ENCODE measurements at regions not wholly inside any gene's neighbourhood (a gene's known extent, or its start where the extent isn't known, plus 50 kb on each side); places are given as distances from the start of the nearest gene placed in this dataset.

DNA sequence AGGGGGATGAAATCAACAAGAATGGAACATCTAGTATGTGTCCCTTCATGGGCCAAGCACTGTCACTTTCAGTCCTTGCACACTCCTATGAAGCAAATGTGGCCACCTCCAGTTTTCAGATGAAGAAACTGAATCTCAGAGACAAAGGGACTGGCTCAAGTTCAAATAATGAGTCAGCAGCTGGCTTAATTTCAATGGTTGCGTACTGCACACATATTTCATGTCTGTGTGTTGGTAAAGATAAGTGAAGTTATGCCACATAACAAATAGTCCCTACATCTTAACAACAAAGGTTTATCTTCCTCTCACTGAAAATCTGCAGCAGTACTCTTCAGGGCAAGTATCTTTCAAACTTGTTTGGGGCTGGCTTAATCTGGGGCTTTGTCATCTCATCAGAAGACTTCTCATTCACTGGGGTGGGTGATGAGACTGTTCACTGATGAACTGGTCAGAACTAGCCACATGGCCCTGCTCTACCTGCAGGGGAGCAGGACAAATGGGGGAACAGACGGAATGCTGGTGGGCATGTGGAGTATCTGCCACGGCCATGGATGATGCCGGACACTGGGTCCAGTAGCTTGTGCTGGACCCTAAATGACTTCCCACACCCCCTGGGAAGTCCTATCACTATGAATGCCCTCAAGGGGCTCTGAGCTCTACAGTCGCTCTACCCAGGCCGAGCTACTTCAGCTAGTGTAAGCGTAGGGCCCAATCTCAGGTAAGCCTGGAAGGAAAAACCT is 263.2 kb downstream of the CYP26B1 start:
- DNase-seq: no peak

DNA sequence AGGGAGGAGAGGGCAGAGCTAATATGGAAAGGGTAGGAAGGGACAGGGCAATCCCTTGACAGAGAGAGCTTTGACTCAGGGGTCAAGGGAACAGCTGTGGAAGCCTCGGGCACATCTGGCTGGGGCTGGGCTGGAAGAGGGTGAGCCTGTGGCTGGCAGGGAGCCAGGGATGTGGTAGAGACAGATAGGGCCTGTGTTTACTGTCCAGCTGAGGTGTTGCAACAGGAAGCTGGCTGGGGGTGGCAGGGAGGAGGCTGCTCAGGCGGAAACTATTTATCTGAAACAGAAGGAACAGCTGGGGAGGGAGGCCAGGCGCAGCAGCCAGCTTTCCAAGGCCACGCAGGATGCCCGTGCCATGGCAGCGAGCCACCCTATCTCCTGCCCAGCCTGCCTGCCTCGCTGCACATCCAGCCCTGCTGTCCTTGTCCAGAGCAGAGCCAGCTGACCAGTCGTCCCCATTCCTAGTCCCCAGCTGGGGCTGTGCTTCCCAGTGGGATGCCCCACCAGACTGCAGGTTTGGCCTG is 264.7 kb downstream of the CYP26B1 start:
- DNase-seq: no peak

DNA sequence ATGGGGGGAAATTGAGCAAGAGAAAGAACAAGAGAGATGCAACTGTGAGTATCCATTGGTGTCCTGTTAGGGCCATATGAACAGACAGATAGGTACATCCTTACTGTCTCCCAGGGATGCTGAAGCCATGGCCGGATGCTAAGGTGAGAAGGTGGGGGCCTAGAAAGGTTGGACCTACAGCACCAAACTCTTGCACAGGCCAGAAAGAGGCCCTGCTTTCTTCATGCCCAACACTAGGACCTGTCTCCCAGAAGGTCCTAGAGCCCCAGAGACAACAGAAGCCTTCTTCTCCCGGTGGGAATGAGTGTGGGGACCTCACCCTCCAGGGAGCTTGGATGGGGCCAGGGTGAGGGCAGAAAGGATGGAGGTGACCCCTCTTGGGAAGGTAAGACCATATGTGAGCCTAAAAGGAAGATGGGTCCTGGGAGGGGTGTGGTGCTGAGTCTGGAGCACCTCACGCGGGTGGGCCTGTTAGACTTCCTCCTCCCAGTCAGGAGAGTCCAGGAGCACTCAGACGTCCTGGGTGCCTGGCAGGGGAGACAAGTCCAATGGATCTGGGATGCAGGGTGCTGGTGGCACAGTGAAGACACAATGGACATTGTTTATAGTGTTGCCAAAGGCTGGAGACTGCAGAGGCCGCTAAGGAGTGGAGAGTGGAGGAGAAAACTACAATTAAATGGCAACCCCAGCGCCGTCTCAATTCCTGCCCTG is 265.3 kb downstream of the CYP26B1 start:
- no peak for DNase-seq

DNA sequence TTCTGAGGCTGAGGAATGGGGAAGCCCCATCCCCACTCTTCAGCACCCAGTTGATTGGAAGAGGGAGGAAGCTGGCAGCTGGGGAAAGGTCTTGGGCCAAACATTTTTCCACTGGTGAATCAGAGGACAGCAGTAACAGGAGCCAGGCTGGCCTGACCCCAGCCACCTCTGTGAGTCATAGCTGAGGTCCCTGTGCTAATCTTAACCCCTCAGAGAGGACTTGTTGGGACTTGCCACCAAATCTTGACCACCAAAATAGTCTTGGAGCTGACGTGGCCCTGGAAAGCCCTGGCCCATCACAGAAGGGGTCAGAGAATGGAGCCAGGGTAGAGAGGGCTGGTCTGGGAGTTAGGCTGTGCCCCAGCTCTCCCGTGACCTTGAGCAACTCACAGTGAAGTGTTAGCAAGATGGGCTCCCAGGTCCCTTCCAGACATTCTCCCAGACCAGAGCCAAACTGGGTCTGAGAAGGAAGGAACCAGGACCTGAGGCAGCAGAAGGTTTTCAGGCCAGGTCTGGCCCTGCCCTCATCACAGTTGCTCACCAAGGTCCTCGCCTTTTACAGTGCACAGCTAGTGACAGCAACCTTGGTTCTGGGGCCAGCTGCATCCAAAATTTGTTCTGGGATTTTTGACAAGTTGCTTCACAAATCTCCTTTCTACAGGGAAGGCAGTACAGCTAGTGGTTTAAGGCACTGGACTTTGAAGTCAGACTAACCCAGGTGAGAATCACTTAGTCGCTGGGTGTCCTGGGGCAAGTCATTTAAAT is 266.6 kb downstream of the CYP26B1 start:
- no peak for DNase-seq

DNA sequence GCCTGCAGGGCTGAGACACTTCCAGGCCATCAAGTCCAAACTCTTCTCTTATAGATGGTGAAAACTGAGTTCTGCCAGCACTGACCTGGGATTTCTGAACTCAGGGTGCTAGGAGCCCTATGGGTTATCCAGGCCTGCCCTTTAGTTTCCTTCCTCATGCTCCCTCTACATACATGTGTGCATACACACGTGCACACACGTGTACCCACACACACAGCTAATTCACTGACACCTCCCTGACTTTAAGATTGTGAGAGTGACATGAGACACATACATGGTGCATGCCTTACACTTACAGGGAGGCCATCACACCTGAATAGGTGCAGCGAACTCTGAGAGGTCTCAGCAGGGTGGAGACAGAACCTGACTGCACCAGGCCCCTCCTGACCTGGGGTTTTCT is 267.4 kb downstream of the CYP26B1 start:
- no peak for DNase-seq

DNA sequence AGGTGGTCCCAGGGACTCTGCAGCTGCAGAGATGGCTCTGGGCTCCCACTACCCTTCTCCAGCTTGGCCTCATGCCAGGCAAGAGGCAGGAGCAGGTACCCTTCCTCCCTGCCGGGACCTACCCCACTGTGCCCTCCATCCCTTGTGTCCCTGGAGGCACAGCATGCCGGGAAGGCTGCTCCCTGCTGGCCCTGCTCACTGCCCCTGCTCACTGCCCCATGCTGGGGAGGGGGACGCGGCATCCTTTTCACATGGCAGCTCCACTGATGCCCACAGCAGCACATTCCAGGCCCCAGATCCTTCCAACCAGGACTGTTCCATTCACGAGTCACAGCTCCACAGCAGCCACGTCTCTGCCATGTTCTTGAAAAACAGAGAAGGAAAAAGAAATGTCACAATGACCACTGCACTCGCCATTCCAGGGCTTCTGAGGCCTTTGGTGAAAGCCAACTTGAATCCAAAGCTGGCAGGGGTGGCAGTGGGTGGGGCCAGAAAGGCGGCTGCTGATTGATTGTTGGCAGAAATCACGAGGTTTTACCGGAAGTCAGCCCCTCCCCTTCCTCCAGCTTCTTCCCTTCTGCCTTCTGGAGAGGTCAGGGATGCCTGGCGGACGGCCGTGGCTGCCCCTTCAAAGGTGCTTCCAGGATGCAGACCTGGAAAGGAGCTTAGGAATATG is 268.0 kb downstream of the CYP26B1 start:
- DNase-seq: no peak

DNA sequence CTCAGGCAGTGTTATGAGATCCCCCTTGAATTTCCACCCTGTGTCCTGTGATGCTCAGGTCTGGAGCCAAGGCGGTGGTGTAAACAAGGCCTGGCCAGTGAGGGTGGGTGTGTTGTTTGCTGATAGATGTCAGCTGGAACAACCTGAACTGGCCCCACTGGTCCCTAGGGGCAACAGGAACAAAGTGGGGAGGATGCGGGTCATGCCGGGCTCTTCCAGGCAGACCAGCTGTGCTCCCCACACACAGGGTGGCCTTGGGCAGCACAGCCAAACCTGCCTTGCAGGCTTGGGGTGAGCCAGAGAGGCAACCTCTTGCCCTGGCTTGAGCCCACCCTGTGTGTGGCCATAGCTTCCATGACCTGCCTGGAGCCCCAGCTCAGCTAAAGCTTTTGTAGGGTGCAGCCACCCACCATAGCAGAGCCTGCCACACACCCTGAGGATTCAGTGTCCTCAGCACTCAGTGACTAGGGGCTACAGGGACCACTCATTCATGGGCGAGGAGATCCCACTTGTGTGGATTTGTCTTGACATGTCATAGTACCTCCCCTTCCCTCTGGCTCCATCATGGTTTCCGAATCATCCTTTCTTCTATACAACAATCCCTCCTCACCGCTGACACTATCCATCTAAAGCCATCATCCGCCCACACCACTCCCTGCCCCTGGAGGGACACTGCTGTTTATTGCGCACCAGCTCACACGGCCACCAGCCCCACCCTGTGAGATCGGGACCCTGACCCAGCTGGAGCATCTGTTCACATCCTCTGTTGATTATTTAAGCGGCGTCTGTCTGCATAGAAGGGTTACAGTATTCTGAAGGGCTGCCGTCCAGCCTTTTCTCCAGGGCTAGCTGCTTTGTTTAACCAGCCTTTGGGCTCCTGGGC is 268.8 kb downstream of the CYP26B1 start:
- DNase-seq: no peak

DNA sequence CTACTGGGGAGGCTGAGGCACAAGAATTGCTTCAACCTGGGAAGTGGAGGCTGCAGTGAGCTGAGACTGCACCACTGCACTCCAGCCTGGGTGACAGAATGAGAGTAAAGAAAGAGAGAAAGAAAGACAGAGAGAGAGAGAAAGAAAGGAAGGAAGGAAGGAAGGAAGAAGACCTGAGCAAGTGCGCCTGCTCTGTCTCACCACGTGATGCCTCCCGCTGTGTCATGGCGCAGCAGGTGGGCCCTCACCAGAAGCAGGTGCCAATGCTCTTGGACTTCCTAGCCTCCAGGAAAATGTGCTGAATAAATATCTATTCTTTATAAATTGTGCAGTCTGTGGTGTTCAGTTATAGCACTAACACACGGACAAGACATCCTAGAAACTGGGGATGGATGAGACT is 270.0 kb downstream of the CYP26B1 start:
- no peak for DNase-seq

DNA sequence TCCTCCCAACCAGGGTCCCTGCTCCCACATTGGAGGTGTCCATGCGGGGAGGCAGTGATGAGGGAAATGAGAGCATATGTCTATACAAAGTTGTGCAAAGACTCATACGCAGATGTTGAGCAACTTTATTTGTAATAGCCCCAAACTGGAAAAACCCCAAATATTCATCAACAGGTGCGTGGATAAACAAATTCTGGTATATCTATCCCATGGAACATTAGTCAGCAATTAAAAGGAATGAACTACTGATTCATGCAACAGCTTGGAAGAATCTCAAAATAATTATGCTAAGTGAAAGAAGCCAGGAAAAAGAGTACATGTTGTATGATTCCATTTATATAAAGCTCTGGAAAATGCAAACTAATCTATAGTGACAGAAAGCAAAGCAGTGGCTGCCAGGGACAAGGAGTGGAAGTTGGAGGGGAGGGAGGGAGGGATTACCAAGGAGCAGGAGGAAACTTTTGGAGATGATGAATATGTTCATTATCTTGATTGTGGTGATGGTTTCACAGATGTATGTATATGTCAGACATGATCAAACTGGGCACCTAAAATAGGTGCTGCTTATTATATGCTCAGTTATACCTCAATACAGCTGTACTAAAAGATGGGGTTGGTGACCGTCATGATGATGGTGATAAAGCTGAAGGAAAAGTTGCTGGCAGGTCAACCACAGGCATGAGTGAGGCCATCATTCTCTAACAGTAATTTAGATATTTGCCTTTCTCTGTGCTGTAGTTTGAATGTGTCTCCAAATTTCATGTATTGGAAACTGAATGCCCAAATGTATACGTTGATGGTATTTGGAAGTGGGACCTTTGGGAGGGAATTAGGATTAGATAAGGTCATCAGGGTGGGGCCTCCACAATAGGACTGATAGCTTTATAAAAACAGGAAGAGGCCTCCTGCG is 270.9 kb downstream of the CYP26B1 start:
- no peak for DNase-seq

DNA sequence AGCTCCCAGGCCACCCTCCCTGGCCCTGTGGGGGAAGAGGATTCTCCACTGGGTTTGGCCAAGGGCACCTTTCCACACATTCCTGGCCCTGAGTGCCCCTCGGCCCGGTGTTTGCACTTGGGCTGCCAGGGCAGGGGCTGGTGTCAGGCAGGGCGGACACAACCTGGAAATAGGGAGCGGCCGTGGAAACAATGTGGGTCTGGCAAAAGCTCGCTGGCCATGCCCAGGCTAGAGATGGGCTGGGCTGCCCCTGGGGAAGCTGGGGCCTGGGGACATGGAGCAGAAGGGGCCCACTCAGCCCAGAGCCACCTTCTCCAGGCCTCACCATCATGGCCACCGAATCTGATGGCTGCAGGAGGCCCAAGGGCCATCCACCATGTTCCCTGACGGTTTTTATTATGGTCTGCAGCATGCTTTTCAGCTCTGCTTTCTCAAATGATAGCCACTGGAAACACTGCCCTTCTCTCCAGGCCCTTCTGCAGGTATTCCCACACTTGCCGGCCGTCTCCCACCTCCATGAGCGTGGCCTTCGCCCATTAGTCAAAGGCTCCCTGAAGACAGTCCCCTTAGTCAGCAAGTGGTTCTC is 275.1 kb downstream of the CYP26B1 start:
- DNase-seq: no peak

DNA sequence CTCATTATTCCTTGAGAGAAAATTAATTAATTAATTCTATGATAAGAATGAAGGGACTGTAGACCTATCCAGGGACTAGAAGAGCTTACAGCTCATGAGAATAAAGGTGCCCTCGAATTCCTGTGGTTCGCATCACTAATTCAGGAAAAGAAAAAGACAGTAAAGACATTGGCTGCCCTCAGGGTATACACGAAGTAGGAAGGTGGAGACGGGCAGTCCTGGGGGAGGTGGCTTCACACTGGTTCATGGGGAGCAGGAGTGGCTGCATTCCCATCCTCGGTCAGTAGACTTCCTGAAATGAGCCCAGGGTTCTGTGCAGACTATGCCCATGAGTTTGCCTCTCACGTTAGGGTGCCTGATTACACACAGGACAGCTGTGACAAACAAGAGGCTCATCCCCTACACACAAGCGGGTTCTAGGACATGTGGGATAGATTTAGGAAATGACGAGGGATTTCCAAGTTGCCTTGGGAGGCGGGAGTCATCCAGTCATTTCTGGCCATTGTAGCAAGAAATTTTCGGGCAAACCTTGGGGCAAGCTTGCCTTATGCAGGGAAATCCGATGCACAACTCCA is 282.2 kb downstream of the CYP26B1 start:
- DNase-seq: no peak

DNA sequence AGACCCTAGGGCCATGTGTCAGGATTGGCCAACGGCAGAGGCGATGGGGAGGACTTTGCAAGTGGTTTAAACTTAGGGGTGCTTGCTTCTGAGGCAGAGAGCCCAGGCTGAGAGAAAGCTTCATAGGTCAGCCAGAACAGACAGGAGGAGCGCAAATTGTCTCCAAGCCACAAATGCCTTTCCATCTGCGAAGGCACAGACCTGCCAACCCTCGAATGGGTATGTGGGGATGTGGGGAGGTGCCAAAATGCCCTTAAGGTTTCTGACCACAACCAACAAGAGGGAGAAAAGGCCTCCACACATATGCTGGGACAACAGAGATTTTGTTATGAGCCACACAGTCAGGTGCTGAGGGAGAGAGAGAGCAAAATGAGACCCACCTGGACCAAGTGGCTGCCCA is 283.6 kb downstream of the CYP26B1 start:
- DNase-seq: no peak

DNA sequence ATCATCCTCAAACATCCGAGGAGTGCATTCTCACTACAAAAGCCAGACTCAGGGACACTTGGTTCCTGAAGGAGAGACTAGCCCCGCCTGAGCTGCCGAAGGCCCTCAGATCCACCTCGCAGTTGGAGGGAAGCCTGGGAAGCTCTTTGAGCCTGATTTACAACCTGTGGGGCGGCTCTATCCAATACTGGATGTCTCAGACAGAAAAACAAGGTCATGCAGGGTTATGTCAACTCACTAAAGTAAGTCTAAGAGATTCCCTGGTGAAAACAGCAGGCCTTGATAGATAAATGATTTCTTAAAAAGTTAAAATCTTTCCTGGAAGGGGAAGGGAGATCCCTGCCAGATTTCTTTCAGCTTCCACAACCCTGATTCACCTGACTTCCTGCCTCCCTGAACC is 284.3 kb downstream of the CYP26B1 start:
- DNase-seq: no peak

DNA sequence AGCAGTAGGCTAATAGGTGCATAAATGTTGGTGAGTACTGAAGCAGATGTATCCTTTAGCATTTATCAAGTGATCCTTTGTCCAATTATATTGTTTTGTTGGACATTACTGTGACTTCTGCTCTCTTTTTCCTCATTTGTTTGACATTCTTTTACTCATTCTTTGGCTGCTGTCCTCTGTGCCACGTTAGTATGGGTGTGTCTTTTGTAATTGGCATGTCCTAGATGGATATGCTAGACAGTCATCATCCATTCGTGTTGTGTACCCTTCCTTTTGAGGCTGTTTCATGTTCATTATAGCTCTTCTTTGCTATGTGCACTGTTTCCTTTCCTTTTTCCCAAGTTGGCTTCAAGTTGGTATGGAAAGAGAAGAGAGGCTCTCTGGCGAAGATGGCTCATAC is 284.7 kb downstream of the CYP26B1 start:
- no peak for DNase-seq

DNA sequence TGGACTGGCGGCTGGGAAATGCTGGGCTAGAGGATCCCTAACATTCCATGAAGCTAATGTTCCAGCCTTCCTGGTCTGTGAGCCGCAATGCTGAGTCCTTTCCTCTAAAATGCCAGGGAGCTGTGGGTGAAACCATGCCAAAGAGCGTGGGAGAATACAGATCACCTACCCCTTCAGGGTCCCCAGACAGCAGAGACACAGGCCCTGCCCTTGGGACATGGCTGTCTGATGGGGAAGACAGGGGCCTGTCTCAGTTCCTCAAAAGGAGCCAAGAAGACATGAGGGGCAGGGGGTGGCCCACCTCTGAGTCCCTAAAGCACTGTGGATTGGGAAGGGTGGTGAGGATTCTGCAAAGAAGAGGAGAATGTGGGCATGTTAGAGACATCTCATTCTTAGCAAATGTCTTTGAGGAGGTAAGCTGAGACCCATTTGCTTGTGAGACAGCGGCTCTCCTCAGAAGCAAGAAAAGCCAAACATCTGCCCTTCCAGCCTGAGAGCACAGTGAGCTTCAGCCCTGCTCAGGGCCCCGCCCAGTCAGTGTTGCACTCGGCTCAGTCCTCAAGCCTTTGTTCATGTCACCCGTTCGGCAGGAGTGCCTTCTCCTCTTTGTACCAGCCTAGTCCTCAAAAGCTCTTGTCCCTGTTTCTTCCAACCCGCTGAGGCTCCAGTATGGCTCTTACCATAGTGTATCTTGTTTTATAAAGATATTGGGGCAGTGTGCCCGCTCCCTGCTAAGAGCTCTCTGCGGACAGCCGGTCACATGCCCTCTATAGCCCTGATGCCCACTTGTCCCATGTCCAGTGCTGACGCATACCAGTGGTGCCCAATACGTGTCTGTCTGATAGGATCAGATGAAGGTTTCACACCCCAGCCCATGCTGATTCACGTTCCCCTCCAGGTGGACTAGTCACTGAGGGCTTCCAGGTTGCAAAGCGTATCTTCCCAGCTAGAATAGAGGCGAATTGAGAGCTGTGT is 286.2 kb downstream of the CYP26B1 start:
- no peak for DNase-seq

DNA sequence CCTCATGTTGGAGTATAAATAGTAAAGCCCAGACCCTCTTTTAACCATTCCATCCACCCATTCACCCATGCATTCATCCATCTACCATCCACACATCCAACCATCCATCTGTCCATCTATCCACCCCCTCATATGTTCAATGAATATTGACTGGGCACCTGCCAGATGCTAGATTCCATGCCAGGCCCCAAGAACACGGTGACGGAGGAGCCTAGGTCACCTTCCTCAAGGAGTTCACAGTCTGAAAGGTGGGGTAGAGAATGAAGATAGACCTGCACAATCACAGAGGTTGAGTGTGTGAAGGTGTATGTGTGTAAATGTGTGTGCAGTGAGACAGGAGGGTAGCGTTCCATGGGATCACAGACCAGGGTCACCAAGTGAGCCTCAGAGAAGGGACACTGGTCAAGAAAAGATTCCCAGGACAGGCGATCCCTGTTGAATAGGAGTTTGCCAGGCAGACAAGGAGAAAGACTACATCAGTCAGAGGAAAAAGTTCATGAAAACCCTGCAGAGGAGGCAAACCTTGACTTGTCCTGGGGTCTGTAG is 287.2 kb downstream of the CYP26B1 start:
- DNase-seq: no peak

DNA sequence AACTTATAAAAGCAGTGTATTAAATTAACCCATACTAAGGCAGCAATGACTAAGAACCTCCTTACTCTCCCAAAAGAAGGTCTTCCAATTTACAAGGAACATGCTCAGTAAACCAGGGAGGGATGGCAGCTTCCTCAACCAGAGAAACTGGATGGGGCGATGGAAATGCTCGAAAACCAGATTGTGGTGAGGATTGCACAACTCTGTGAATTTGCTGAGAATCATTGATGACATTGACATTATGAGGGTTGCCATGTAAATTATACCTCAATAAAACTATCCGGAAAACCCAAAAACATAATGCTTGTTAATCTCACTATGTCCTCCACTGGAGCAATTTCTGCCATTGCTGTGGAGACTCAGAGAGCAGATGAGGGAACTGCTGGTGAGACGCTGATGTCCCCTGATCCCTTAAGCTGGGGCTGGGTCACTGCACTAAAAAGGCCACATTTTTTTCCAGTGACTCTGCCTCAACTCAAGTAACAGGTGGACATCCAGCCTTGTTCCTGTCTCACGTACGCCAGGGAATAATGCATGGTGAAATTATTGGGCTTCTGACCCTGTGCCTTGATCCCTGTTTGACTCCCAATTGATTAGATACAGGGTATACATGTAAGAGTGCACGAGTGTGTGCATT is 288.3 kb downstream of the CYP26B1 start:
- DNase-seq: no peak

DNA sequence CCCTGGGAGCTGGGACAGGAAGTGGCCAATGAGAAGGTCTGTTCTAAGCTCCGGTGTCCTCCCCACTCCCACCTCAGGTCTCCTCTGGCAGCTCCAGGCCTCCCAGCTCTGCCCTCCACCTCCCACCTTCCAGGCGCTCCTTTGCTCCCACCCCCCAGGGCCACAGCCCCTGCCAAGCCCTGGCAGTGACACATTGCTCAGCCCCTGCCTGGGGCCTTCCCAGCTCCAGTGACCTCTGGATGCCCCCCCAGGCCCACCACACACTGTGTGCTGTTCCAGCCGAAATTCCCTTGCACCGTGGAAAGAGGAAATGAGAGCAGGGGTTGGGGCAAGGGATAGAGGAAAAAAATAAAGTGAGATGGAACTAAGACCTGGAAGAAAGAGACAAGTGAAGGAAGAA is 289.6 kb downstream of the CYP26B1 start:
- no peak for DNase-seq

All from 8988T (cell line).